Activated naive CD8-positive, alpha-beta T cell treated with anti-CD3 and anti-CD28 coated beads, Interleukin-2, amount 10 ng/mL, durations not matched to agents 7 days and 5 days (primary cell): ENCODE measurements at regions not wholly inside any gene's neighbourhood (a gene's known extent, or its start where the extent isn't known, plus 50 kb on each side); places are given as distances from the start of the nearest gene placed in this dataset.

Source experiments
- ATAC-seq: fragments of 150-1000 bp; cut with Tn5 transposase; one replicate; pipeline ENCODE4 v1.10.0; 2021; ENCODE audit warnings: low read depth, moderate library complexity
- POLR2A ChIA-PET: fragments of 350-600 bp; sonication (Branson Sonifier 250); formaldehyde crosslinking; loops from one replicate; lab custom pipeline; 2021; ENCODE audit warnings: antibody characterized with exemption; lab: Charles Lee
- DNase-seq: peaks from one replicate; pipeline ENCODE4 v3.0.0; 2021
- H3K27ac Mint-ChIP-seq: one replicate; pipeline ENCODE4 v1.8.0; 2022; ENCODE audit warnings: mild to moderate bottlenecking, mixed read lengths
- H3K27me3 Mint-ChIP-seq: one replicate; pipeline ENCODE4 v1.8.0; 2022; ENCODE audit warnings: mild to moderate bottlenecking, moderate library complexity, mixed read lengths
- H3K36me3 Mint-ChIP-seq: one replicate; pipeline ENCODE4 v1.8.0; 2021; ENCODE audit warnings: mild to moderate bottlenecking, mixed read lengths
- H3K4me1 Mint-ChIP-seq: one replicate; pipeline ENCODE4 v1.8.0; 2021; ENCODE audit warnings: mixed read lengths
- H3K4me3 Mint-ChIP-seq: one replicate; pipeline ENCODE4 v1.8.0; 2022; ENCODE audit warnings: mild to moderate bottlenecking, moderate library complexity, mixed read lengths
- H3K9me3 Mint-ChIP-seq: one replicate; pipeline ENCODE4 v1.8.0; 2021; ENCODE audit warnings: mixed read lengths

- Mint-ChIP-seq H3K9me3 (no peaks in the 10 kb centered on the region), H3K4me3 (no peak overlapping the region), H3K27ac (no peak overlapping the region), H3K4me1 (peaks cover 29% of the 10 kb centered on the region), H3K27me3 (peaks cover 5% of the 10 kb centered on the region), H3K36me3 (peaks cover 6% of the 10 kb centered on the region)
- DNase-seq: peak; percentile 54
- POLR2A ChIA-PET: interaction anchor here (0.8 kb wide), 1 partner anchor 10 kb away, joined by 4 read pairs; no protein-coding TSS in a partner anchor
- ATAC-seq: peak; percentile 56
These were observed 64.3 kb downstream of the MRPL14 start for GRCh38 chr6:44062771-44063560.

GRCh38 chr6:44062105-44062770 is 65.0 kb downstream of the MRPL14 start:
- Mint-ChIP-seq H3K4me3 (no peak overlapping the region), H3K4me1 (peaks cover 27% of the 10 kb centered on the region), H3K9me3 (no peaks in the 10 kb centered on the region), H3K36me3 (peaks cover 6% of the 10 kb centered on the region), H3K27me3 (peaks cover 5% of the 10 kb centered on the region), H3K27ac (no peak overlapping the region)
- no peak for ATAC-seq
- DNase-seq: no peak
- POLR2A ChIA-PET: interaction anchor here (0.7 to 0.8 kb wide), 2 partner anchors 11 to 433 kb away, joined by 3 to 4 read pairs; no protein-coding TSS in a partner anchor

GRCh38 chr6:44061375-44062104 is 65.7 kb downstream of the MRPL14 start:
- Mint-ChIP-seq H3K9me3 (no peaks in the 10 kb centered on the region), H3K4me3 (no peak overlapping the region), H3K36me3 (peaks cover 6% of the 10 kb centered on the region), H3K27ac (no peak overlapping the region), H3K27me3 (peaks cover 5% of the 10 kb centered on the region), H3K4me1 (peaks cover 27% of the 10 kb centered on the region)
- DNase-seq: no peak
- no peak for ATAC-seq
- POLR2A ChIA-PET: interaction anchor here (0.7 kb wide), 1 partner anchor 432 kb away, joined by 3 read pairs; no protein-coding TSS in a partner anchor

- no peak for DNase-seq
These were observed 66.5 kb downstream of the MRPL14 start for GRCh38 chr6:44060612-44061374.

GRCh38 chr6:44059359-44060346 is 67.6 kb downstream of the MRPL14 start:
- Mint-ChIP-seq H3K4me1 (peaks cover 24% of the 10 kb centered on the region), H3K27ac (no peak overlapping the region), H3K4me3 (no peak overlapping the region), H3K27me3 (peaks cover 5% of the 10 kb centered on the region), H3K9me3 (no peaks in the 10 kb centered on the region), H3K36me3 (peaks cover 6% of the 10 kb centered on the region)
- POLR2A ChIA-PET: no interaction called here
- ATAC-seq: no peak
- no peak for DNase-seq

More at GRCh38 chr6:44060612-44061374, 66.5 kb downstream of the MRPL14 start:
- H3K9me3 Mint-ChIP-seq: no peaks in the 10 kb centered on the region
- peaks cover 6% of the 10 kb centered on the region for H3K36me3 Mint-ChIP-seq
- H3K4me3 Mint-ChIP-seq: no peak overlapping the region
- peaks cover 27% of the 10 kb centered on the region for H3K4me1 Mint-ChIP-seq
- H3K27me3 Mint-ChIP-seq: peaks cover 5% of the 10 kb centered on the region
- no peak overlapping the region for H3K27ac Mint-ChIP-seq
- no peak for ATAC-seq
- POLR2A ChIA-PET: no interaction called here

GRCh38 chr6:44058617-44059358 is 68.5 kb downstream of the MRPL14 start:
- Mint-ChIP-seq H3K27ac (no peak overlapping the region), H3K9me3 (no peaks in the 10 kb centered on the region), H3K36me3 (peaks cover 6% of the 10 kb centered on the region), H3K27me3 (peaks cover 5% of the 10 kb centered on the region), H3K4me3 (no peak overlapping the region), H3K4me1 (peaks cover 19% of the 10 kb centered on the region)
- POLR2A ChIA-PET: no interaction called here
- ATAC-seq: peak; percentile 59
- no peak for DNase-seq

- DNase-seq (no peak), ATAC-seq (no peak)
- no peaks in the 10 kb centered on the region for H3K9me3 Mint-ChIP-seq
- peaks cover 19% of the 10 kb centered on the region for H3K4me1 Mint-ChIP-seq
- peaks cover 5% of the 10 kb centered on the region for H3K27me3 Mint-ChIP-seq
- POLR2A ChIA-PET: no interaction called here
- H3K4me3 Mint-ChIP-seq: no peak overlapping the region
- H3K36me3 Mint-ChIP-seq: peaks cover 6% of the 10 kb centered on the region
- no peak overlapping the region for H3K27ac Mint-ChIP-seq
These were observed 69.2 kb downstream of the MRPL14 start for GRCh38 chr6:44057931-44058616.

GRCh38 chr6:44057238-44057930 is 69.9 kb downstream of the MRPL14 start:
- Mint-ChIP-seq H3K27me3 (peaks cover 5% of the 10 kb centered on the region), H3K27ac (no peak overlapping the region), H3K4me1 (peaks cover 19% of the 10 kb centered on the region), H3K36me3 (peaks cover 6% of the 10 kb centered on the region), H3K9me3 (no peaks in the 10 kb centered on the region), H3K4me3 (no peak overlapping the region)
- ATAC-seq (no peak), DNase-seq (no peak)
- POLR2A ChIA-PET: no interaction called here

GRCh38 chr6:44056392-44057237 is 70.6 kb downstream of the MRPL14 start:
- H3K4me1 Mint-ChIP-seq: peaks cover 19% of the 10 kb centered on the region
- H3K9me3 Mint-ChIP-seq: no peaks in the 10 kb centered on the region
- no peak overlapping the region for H3K4me3 Mint-ChIP-seq
- H3K36me3 Mint-ChIP-seq: peaks cover 6% of the 10 kb centered on the region
- ATAC-seq: no peak
- no peak overlapping the region for H3K27ac Mint-ChIP-seq
- POLR2A ChIA-PET: no interaction called here
- DNase-seq: no peak
- peaks cover 5% of the 10 kb centered on the region for H3K27me3 Mint-ChIP-seq
